Activated B cell treated with CpG ODN at 0.5 μM for 24 hours (primary cell): ENCODE measurements at regions not wholly inside any gene's neighbourhood (a gene's known extent, or its start where the extent isn't known, plus 50 kb on each side); places are given as distances from the start of the nearest gene placed in this dataset.

Experiments
- ATAC-seq: fragments of 200-7000 bp; cut with Tn5 transposase; one replicate; pipeline ENCODE4 v1.10.0; 2021; ENCODE audit warnings: low read depth, mild to moderate bottlenecking, moderate library complexity
- CTCF ChIA-PET: fragments of 350-600 bp; sonication (Branson Sonifier 250); formaldehyde crosslinking; loops from one replicate; lab custom pipeline; 2021; ENCODE audit warnings: antibody characterized with exemption; lab: Charles Lee
- POLR2A ChIA-PET: fragments of 350-600 bp; sonication (Branson Sonifier 250); formaldehyde crosslinking; loops from one replicate; lab custom pipeline; 2021; ENCODE audit warnings: antibody characterized with exemption; lab: Charles Lee
- DNase-seq: peaks from one replicate; pipeline ENCODE4 v3.0.0; 2022
- H3K27ac Mint-ChIP-seq: one replicate; pipeline ENCODE4 v1.8.0; 2020; ENCODE audit warnings: mixed read lengths
- H3K27me3 Mint-ChIP-seq: one replicate; pipeline ENCODE4 v1.8.0; 2021; ENCODE audit warnings: mixed read lengths
- H3K36me3 Mint-ChIP-seq: one replicate; pipeline ENCODE4 v1.8.0; 2021; ENCODE audit warnings: low read depth, mixed read lengths
- H3K4me1 Mint-ChIP-seq: one replicate; pipeline ENCODE4 v1.8.0; 2021; ENCODE audit warnings: mixed read lengths
- H3K4me3 Mint-ChIP-seq: one replicate; pipeline ENCODE4 v1.8.0; 2020; ENCODE audit warnings: mild to moderate bottlenecking, mixed read lengths
- H3K9me3 Mint-ChIP-seq: one replicate; pipeline ENCODE4 v1.8.0; 2020; ENCODE audit warnings: mixed read lengths
- intact Hi-C: fragments of 100-400 bp; cut with micrococcal nuclease; formaldehyde crosslinking; loops from one replicate; pipeline ENCODE4 v1.15.1; 2024
- TF ChIP-seq, protein P1 (sequence below): fragments of 200-600 bp; IDR thresholded peaks from one replicate; pipeline ENCODE4 v1.8.0; 2022; ENCODE audit warnings: antibody characterized with exemption, mild to moderate bottlenecking

GRCh38 chr4:15162046-15162445 lies 159.8 kb downstream of the CPEB2 start:
- Mint-ChIP-seq H3K27ac (no peak overlapping the region), H3K9me3 (no peaks in the 10 kb centered on the region), H3K4me3 (no peak overlapping the region), H3K27me3 (peaks cover 8% of the 10 kb centered on the region), H3K36me3 (no peaks in the 10 kb centered on the region), H3K4me1 (no peaks in the 10 kb centered on the region)
- ChIA-PET CTCF (interaction anchor here (0.6 kb wide), 1 partner anchor 374 kb away, joined by 3 read pairs; no protein-coding TSS in a partner anchor), POLR2A (no interaction called here)
- TF ChIP-seq, protein P1, sequence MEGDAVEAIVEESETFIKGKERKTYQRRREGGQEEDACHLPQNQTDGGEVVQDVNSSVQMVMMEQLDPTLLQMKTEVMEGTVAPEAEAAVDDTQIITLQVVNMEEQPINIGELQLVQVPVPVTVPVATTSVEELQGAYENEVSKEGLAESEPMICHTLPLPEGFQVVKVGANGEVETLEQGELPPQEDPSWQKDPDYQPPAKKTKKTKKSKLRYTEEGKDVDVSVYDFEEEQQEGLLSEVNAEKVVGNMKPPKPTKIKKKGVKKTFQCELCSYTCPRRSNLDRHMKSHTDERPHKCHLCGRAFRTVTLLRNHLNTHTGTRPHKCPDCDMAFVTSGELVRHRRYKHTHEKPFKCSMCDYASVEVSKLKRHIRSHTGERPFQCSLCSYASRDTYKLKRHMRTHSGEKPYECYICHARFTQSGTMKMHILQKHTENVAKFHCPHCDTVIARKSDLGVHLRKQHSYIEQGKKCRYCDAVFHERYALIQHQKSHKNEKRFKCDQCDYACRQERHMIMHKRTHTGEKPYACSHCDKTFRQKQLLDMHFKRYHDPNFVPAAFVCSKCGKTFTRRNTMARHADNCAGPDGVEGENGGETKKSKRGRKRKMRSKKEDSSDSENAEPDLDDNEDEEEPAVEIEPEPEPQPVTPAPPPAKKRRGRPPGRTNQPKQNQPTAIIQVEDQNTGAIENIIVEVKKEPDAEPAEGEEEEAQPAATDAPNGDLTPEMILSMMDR: no peak
- DNase-seq: no peak
- ATAC-seq: no peak
- intact Hi-C loops: loop anchor here (1.0 kb wide), 1 partner anchor 1508 kb away; no protein-coding TSS in a partner anchor

DNA sequence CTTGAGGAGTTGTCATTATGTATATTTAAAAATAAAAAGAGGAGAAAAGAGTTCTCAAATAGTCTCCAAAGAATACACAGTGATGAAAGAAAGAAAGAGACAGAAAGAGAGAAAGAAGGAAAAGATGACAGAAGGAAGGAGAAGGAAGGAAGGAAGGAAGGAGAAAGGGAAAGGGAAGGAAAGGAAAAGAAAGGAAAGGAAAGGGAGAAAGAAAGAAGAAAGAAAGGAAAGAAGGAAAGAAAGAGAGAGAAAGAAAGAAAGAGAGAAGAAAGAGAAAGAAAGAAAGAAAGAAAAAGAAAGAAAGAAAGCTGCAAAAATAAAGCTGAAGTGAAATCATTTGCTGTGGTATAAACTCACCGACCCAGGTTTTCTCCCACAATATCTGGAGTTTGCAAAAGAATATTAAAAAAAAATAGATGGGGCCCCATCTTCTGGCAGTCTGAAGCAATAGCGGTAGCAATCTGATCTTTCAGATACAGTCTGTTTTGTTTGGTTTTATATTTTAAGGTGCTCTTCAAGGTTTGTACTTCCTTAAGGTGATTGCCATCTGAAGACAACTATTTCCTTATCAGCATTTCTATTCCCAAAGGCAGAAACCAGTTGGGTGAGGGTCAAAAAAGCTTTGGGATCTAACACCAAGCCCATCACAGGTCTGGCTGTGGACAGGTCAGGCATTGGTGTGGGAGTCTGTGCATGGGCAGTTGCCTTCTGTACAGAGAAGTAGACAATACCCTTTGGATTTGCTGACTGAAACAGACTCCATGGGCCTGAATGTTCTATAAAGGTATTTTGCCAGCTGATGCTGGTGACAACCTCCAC lies 160.4 kb downstream of the CPEB2 start:
- DNase-seq (no peak), ATAC-seq (no peak)
- Mint-ChIP-seq H3K9me3 (no peaks in the 10 kb centered on the region), H3K4me3 (no peak overlapping the region), H3K36me3 (no peaks in the 10 kb centered on the region), H3K27ac (no peak overlapping the region), H3K4me1 (no peaks in the 10 kb centered on the region), H3K27me3 (peaks cover 8% of the 10 kb centered on the region)
- TF ChIP-seq, protein P1: no peak
- ChIA-PET POLR2A (no interaction called here), CTCF (interaction anchor here (1.7 kb wide), 1 partner anchor 1508 kb away, joined by 7 read pairs; no protein-coding TSS in a partner anchor)
- intact Hi-C loops: loop anchor here (1.0 kb wide), 1 partner anchor 1508 kb away; no protein-coding TSS in a partner anchor

GRCh38 chr4:15163284-15163645 lies 161.0 kb downstream of the CPEB2 start:
- CTCF ChIA-PET: interaction anchor here (1.7 kb wide), 1 partner anchor 1509 kb away, joined by 7 read pairs; no protein-coding TSS in a partner anchor
- POLR2A ChIA-PET: no interaction called here
- DNase-seq (no peak), ATAC-seq (no peak)
- Mint-ChIP-seq H3K4me3 (no peak overlapping the region), H3K4me1 (no peaks in the 10 kb centered on the region), H3K9me3 (no peaks in the 10 kb centered on the region), H3K36me3 (no peaks in the 10 kb centered on the region), H3K27me3 (peaks cover 8% of the 10 kb centered on the region), H3K27ac (no peak overlapping the region)
- intact Hi-C loops: no loop called here
- TF ChIP-seq, protein P1: no peak

- no peak for ATAC-seq
Observed at GRCh38 chr4:15164571-15164970, 162.3 kb downstream of the CPEB2 start.

DNA sequence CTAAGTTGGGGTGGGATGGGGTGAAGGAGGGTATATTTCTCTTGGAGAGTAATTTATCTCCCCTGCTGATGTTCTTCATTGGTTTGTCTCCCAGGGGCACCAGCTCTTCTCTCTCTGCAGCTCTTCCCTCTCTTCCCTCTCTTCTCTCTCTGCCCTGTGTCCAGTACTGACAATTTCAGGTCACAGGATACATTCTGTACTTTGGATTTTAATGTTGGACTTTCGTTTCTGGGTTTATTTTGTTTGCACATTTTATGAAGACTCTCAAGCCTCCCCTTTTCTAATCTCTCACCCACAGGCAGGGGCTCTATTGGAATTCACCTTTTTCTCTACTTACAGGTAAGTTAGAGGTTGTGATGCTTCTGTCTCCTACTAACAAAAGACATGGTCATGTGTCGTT lies 165.5 kb downstream of the CPEB2 start:
- ChIA-PET POLR2A (no interaction called here), CTCF (no interaction called here)
- H3K4me1 Mint-ChIP-seq: no peaks in the 10 kb centered on the region
- no peak for DNase-seq
- peaks cover 4% of the 10 kb centered on the region for H3K36me3 Mint-ChIP-seq
- H3K27me3 Mint-ChIP-seq: peaks cover 8% of the 10 kb centered on the region
- H3K9me3 Mint-ChIP-seq: peaks cover 8% of the 10 kb centered on the region
- no peak overlapping the region for H3K27ac Mint-ChIP-seq
- intact Hi-C loops: no loop called here
- ATAC-seq: no peak
- no peak overlapping the region for H3K4me3 Mint-ChIP-seq
- TF ChIP-seq, protein P1: no peak

More at GRCh38 chr4:15164571-15164970, 162.3 kb downstream of the CPEB2 start:
- H3K4me1 Mint-ChIP-seq: no peaks in the 10 kb centered on the region
- TF ChIP-seq, protein P1: no peak
- H3K36me3 Mint-ChIP-seq: no peaks in the 10 kb centered on the region
- peaks cover 8% of the 10 kb centered on the region for H3K27me3 Mint-ChIP-seq
- no peak overlapping the region for H3K27ac Mint-ChIP-seq
- no peak for DNase-seq
- no peak overlapping the region for H3K4me3 Mint-ChIP-seq
- POLR2A ChIA-PET: no interaction called here
- no peaks in the 10 kb centered on the region for H3K9me3 Mint-ChIP-seq
- intact Hi-C loops: loop anchor here (1.0 kb wide), 1 partner anchor 293 kb away; no protein-coding TSS in a partner anchor
- CTCF ChIA-PET: no interaction called here
